ENCODE measurements at regions not wholly inside any gene's neighbourhood (a gene's known extent, or its start where the extent isn't known, plus 50 kb on each side); places are given as distances from the start of the nearest gene placed in this dataset.

- ATAC-seq (no peak), DNase-seq (no peak)
- intact Hi-C loops (cut with DNase I, micrococcal nuclease) = no loop called here
- TF ChIP-seq CTCF (IDR thresholded peaks at IDR 0.05) = no peak
- Histone ChIP-seq H3K4me1 (ENCODE audit: low read depth) (no peaks in the 10 kb centered on the region), H3K4me3 (no peak overlapping the region), H3K36me3 (ENCODE audit: low read depth) (no peaks in the 10 kb centered on the region), H3K9me3 (no peaks in the 10 kb centered on the region)
These were observed 136.7 kb upstream of the CWC22 start for GRCh38 chr2:180143633-180144337.

- TF ChIP-seq CTCF (IDR thresholded peaks at IDR 0.05) = no peak
- DNase-seq (no peak), ATAC-seq (no peak)
- Histone ChIP-seq H3K4me3 (no peak overlapping the region), H3K4me1 (ENCODE audit: low read depth) (no peaks in the 10 kb centered on the region), H3K9me3 (no peaks in the 10 kb centered on the region), H3K36me3 (ENCODE audit: low read depth) (no peaks in the 10 kb centered on the region)
- intact Hi-C loops (cut with DNase I, micrococcal nuclease) = no loop called here
These were observed 134.5 kb upstream of the CWC22 start for GRCh38 chr2:180141600-180141999.

- Histone ChIP-seq H3K4me1 (ENCODE audit: low read depth) (no peaks in the 10 kb centered on the region), H3K9me3 (no peaks in the 10 kb centered on the region), H3K4me3 (no peak overlapping the region), H3K36me3 (ENCODE audit: low read depth) (no peaks in the 10 kb centered on the region)
- ATAC-seq (no peak), DNase-seq (no peak)
- intact Hi-C loops (cut with DNase I, micrococcal nuclease) = no loop called here
- TF ChIP-seq CTCF (IDR thresholded peaks at IDR 0.05) = no peak
These were observed 126.6 kb upstream of the CWC22 start for GRCh38 chr2:180133736-180134135.

- peaks cover 3% of the 10 kb centered on the region for H3K4me1 ChIP-seq (ENCODE audit: low read depth)
- intact Hi-C loops (cut with DNase I, micrococcal nuclease) = no loop called here
- ATAC-seq (no peak), DNase-seq (no peak)
- no peaks in the 10 kb centered on the region for H3K36me3 ChIP-seq (ENCODE audit: low read depth)
- H3K4me3 ChIP-seq = no peak overlapping the region
- no peaks in the 10 kb centered on the region for H3K9me3 ChIP-seq
- TF ChIP-seq CTCF (IDR thresholded peaks at IDR 0.05) = no peak
These were observed 123.3 kb upstream of the CWC22 start for GRCh38 chr2:180130403-180130802.

DNA sequence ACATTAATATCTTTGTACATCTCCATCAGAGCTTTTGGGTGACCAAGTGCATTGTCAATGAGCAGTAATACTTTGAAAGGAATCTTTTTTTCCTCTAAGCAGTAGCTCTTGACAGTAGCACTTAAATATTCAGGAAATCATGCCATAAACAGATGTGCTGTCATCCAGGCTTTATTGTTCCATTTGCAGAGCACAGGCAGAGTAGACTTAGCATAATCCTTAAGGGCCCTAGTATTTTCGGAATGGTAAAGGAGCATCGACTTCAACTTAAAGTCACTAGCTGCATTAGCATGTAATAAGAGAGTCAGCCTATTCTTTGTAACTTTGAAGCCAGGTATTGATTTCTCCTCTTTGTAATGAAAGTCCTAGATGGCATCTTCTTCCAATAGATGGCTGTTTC lies 121.8 kb upstream of the CWC22 start:
- intact Hi-C loops (cut with DNase I, micrococcal nuclease) = loop anchor here (5.0 to 10.0 kb wide), 3 partner anchors 928 to 1586 kb away; no protein-coding TSS in a partner anchor

More for the DNA sequence above, 121.8 kb upstream of the CWC22 start:
- Histone ChIP-seq H3K36me3 (ENCODE audit: low read depth) (no peaks in the 10 kb centered on the region), H3K9me3 (no peaks in the 10 kb centered on the region), H3K4me1 (ENCODE audit: low read depth) (peaks cover 8% of the 10 kb centered on the region), H3K4me3 (no peak overlapping the region)
- DNase-seq (no peak), ATAC-seq (no peak)
- no peak for TF ChIP-seq CTCF (IDR thresholded peaks at IDR 0.05)
